Fibroblast of skin of back (primary cell): ENCODE measurements at regions not wholly inside any gene's neighbourhood (a gene's known extent, or its start where the extent isn't known, plus 50 kb on each side); places are given as distances from the start of the nearest gene placed in this dataset.
A peak's percentile ranks its signal among the peaks of the same experiment; 100 is the strongest.

Experiments
- DNase-seq: peaks from one replicate; pipeline ENCODE4 v3.0.0-alpha.2; 2013

DNA sequence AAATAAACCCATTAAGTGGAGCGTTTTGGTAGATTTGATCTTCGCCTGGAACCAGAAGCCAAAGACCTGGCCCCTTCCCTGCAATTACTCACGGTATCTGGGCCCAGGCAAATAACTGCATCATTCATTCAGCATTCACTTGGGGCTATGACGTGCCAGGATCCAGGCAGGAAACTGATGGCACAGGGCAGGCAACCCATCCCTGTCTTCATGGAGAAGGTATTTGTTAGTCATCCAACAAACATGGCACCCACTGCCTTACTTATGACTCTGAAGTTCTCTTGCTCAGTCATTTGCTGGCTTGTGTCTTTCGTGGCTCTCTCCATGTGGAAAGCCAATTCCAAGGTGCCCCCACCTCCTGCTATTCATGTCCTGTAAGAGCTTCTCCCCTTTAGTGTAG lies 232.4 kb downstream of the BMP7 start:
- peak; percentile 69 for DNase-seq

DNA sequence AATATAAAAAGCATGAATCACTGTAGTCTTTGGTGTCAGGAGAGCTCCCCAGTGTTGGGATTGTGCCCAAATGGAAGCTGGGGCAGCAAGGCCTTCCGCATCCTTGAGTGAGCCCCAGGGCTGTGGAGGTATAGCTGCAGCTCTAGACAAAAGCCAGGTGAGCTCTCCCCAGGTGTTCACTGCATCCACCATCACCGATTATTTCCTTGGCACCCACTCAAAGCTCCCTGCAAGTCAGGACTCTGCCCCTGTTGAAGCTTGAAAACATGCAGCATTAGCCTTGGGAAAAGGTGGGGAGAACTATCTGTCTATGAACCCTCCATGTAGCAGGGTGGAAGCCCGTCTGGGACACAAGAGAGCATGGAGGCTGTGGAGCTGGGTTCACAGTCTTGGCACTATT lies 228.8 kb downstream of the BMP7 start:
- DNase-seq, result no peak

- no peak for DNase-seq
Observed at GRCh38 chr20:57038608-57039440, 227.6 kb downstream of the BMP7 start.

GRCh38 chr20:57040466-57040865 lies 226.0 kb downstream of the BMP7 start:
- DNase-seq, result no peak

DNA sequence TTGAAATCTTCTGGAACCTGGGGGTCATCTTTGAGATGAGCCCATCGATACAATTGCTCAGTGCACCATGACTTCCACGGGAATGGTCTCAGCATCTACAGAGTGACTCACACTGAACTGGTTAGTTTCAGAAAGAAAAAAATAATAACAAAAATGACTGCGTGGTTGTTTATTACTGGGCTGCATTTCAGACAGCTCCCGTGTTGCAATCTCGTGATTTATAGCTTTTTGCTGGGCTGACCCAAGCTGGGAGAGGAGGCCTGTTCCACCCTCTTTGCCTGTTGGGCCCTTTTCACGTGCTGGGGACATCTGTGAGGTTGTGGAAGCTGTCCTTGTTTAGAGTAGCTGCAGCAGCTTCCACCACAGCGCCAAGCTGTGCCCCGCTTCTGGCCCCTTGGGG lies 225.5 kb downstream of the BMP7 start:
- peak; percentile 47 for DNase-seq

DNA sequence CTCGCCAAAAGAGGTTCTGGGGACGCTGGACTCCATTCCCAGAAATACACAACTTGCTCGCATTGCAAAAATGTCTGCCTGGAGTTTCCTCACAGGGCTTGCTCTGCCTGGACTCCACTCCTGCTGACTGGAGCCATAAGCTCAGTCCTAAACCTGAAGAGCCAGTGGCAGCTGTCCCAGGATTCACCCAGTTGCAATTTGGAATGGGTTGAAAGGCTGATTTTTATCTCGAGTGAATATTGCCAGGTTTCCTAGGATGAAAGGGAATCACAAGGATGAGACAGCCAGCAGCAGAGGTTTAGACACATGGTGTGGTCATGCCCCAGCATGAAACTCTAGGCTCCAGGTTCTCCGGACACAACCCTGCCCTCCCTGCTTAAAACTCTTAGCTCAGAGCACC lies 223.3 kb downstream of the BMP7 start:
- DNase-seq, result no peak

GRCh38 chr20:57043669-57044268 lies 222.7 kb downstream of the BMP7 start:
- no peak for DNase-seq

GRCh38 chr20:57047281-57048026 lies 219.0 kb downstream of the BMP7 start:
- no peak for DNase-seq

- DNase-seq, result peak; percentile 68
Observed at GRCh38 chr20:57048027-57048869, 218.2 kb downstream of the BMP7 start.

GRCh38 chr20:57049296-57049695 lies 217.1 kb downstream of the BMP7 start:
- DNase-seq, result no peak

- DNase-seq, result no peak
Observed at GRCh38 chr20:57051096-57051495, 215.3 kb downstream of the BMP7 start.

DNA sequence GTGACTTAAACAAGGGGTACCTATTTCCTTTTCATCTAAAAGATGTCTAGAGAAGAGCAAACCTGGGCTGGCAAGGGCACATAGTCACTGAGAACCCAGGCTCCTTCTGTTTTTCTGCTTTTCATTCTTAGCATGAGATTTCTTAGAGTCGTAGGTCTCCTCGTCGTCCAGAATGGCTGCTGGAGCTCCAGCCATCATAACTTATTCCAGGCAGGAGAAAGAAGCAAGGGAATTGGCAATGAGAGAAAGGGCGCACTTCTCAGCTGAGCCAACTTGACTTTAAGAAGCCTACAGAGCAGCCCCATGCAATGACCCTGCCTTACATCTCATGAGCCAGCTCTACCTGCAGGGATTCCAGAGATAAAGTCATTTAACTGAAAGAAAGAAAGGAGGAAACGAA lies 213.4 kb downstream of the BMP7 start:
- DNase-seq, result no peak

- DNase-seq, result no peak
Observed at GRCh38 chr20:57053793-57054552, 212.5 kb downstream of the BMP7 start.

GRCh38 chr20:57055345-57055744 lies 211.1 kb downstream of the BMP7 start:
- DNase-seq, result no peak

- no peak for DNase-seq
Observed at GRCh38 chr20:57056651-57057050, 209.8 kb downstream of the BMP7 start.

DNA sequence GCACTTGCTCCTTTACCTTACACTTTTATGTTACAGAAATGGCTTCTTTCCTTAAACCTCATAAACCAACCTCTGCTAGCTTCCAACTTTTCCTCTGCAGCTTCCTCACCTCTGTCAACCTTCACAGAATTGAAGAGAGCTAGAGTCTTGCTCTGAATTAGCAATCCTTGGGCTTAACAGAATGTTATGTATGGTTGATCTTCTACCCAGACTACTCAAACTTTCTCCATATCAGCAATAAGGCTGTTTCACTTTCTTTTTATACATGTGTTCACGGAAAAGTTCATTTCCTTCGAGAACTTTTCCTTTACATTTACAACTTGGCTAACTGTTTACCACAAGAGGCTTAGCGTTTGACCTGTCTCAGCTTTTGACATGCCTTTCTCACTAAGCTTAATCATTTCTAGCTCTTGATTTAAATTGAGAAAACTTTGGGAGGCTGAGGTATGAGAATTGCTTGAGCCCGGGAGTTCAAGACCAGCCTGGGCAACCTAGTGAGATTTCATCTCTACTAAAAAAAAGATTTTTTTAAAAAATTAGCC lies 207.3 kb downstream of the BMP7 start:
- DNase-seq, result no peak

- DNase-seq, result peak; percentile 57
Observed at GRCh38 chr20:57060407-57061050, 205.9 kb downstream of the BMP7 start.

- peak; percentile 67 for DNase-seq
Observed at GRCh38 chr20:57061051-57061900, 205.2 kb downstream of the BMP7 start.

DNA sequence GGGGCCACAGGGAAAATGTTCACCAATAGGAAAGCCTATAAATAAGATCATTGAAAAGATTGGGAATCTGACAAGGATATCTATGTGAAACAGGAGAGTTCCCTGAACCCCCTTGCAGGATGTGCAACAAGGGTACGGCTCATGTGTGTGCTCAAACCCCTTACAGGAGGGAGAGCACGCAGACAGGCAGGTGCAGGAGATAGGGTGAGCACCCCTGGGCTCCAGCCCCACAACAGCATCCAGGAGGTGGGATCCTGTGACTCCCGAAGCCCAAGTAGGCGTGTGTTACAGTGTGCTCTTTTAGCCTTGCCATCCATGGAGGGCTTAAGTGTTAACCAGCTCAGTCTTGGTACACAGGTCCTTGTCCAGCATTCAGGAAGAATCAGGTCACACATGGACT lies 204.2 kb downstream of the BMP7 start:
- no peak for DNase-seq

DNA sequence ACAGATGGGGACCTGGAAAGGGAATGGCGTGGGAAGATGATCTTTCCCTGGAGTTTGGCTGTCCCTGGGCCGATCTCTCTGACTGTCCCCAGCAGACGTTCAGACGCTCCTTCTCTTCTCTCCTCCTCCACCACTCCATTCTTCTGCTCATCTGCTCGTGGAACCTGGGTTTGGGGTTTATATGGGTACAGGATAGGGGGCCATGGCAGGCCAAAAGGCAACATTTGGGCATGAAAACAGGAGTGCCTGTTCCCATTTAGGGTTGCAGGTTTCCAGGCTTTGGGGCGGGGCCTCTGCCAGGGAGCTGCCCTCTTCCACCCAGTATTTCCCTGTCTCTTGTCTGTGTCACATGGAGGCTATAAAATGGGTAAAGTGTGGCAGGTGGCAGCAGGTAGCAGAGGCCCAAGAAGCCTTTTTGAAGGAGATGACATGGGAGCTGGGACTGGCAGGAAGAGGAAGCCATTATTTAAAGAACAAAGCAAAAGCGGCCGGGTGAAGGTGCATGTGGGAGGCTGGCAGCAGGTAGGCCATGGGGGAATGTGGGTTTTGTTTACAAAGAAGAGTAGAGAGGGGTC lies 203.7 kb downstream of the BMP7 start:
- no peak for DNase-seq
